ENCODE measurements at regions not wholly inside any gene's neighbourhood (a gene's known extent, or its start where the extent isn't known, plus 50 kb on each side); places are given as distances from the start of the nearest gene placed in this dataset.

- TF ChIP-seq BCLAF1 (IDR thresholded peaks at IDR 0.05): no peak
- no peak for TF ChIP-seq SREBF1 (IDR thresholded peaks at IDR 0.05; ENCODE audit: low read length)
- TF ChIP-seq SMAD1 (IDR thresholded peaks at IDR 0.05; ENCODE audit: low read depth, partially characterized antibody): no peak
- TF ChIP-seq HCFC1 (IDR thresholded peaks at IDR 0.05; ENCODE audit: low read length): no peak
- TF ChIP-seq EZH2 (IDR thresholded peaks at IDR 0.05; ENCODE audit: borderline replicate concordance, control insufficient read depth, low read depth, low read length): no peak
- TF ChIP-seq BMI1 (IDR thresholded peaks at IDR 0.05; ENCODE audit: borderline replicate concordance): no peak
- TF ChIP-seq, protein P1, sequence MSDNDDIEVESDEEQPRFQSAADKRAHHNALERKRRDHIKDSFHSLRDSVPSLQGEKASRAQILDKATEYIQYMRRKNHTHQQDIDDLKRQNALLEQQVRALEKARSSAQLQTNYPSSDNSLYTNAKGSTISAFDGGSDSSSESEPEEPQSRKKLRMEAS (IDR thresholded peaks at IDR 0.05; ENCODE audit: low read depth, low read length): no peak
- TF ChIP-seq RAD21 (IDR thresholded peaks at IDR 0.05; ENCODE audit: insufficient read depth, low read depth, low read length): no peak
- no peak for TF ChIP-seq MEF2B (IDR thresholded peaks at IDR 0.05; ENCODE audit: partially characterized antibody, poor library complexity, severe bottlenecking)
- TF ChIP-seq CREM (IDR thresholded peaks at IDR 0.05; ENCODE audit: low read depth): no peak
Measured at GRCh38 chr20:52256454-52256853, 64.9 kb upstream of the ZFP64 start (continued).

DNA sequence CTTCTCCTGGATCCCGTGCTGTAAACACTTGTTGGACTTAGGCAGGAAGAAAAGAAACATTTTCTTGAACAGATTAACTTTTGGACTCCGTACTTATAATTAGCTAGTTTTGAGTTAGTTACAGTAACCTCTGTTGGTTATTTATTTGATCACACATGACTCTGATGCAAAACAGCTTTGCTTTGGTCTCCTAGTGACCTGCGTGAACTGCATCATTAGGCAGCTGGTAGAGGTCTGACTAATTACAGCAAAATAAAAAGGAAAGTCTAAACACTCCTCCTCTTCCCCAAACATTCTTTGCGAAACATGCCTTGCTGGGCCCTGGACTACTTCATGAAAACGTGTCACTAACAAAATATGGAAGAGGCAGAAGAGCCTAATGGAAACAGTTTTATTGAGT is 61.1 kb upstream of the ZFP64 start:
- ChIA-PET RAD21 (ENCODE audit: unreplicated experiment) (no interaction called here), POLR2A (no interaction called here), SMC1A (ENCODE audit: uncharacterized antibody, unreplicated experiment) (interaction anchor here (0.9 kb wide), 1 partner anchor 10 kb away, joined by 5 read pairs; no protein-coding TSS in a partner anchor), CTCF (interaction anchor here (1.2 kb wide), 1 partner anchor 124 kb away, joined by 3 read pairs; no protein-coding TSS in a partner anchor)
- DNase-seq (ENCODE audit: low read depth, low spot score): no peak
- peaks cover 0 to 1% of the 10 kb centered on the region in 2 experiments; a peak in 2 of 4 replicates for H3K27me3 ChIP-seq (replicated peaks in 1 of 2; ENCODE audit: control insufficient read depth in 2 of 2, insufficient read depth in 2 of 2, low read length in 1 of 2)
- H3K36me3 ChIP-seq (ENCODE audit: control insufficient read depth in 2 of 2, insufficient read depth in 2 of 2, low read length in 1 of 2): no peaks in the 10 kb centered on the region
- no peak overlapping the region for H3K4me2 ChIP-seq (ENCODE audit: control insufficient read depth, insufficient read depth)
- no peak for FAIRE-seq
- intact Hi-C loops (cut with micrococcal nuclease; ENCODE audit: unreplicated experiment) (no loop called here), in situ Hi-C loops (cut with MboI) (no loop called here)
- H3K9ac ChIP-seq (ENCODE audit: control insufficient read depth, insufficient read depth, low read length): no peak overlapping the region
- no peak for ATAC-seq
- no peaks in the 10 kb centered on the region for H3K4me1 ChIP-seq (ENCODE audit: control insufficient read depth, insufficient read depth, low read length)
- BruUV-seq (replicated peaks): no TSS peak
- H4K20me1 ChIP-seq (ENCODE audit: control insufficient read depth, insufficient read depth): no peaks in the 10 kb centered on the region
- H3K27ac ChIP-seq (ENCODE audit: control insufficient read depth, insufficient read depth): no peak overlapping the region
- no peaks in the 10 kb centered on the region for H3K79me2 ChIP-seq (ENCODE audit: control insufficient read depth, insufficient read depth, low read length)
- H3K9me3 ChIP-seq (replicated peaks; ENCODE audit: control insufficient read depth, insufficient read depth, low read length): no peaks in the 10 kb centered on the region
- WGBS (ENCODE audit: insufficient coverage, insufficient replicate concordance, low lambda C conversion rate, missing lambda C conversion rate): 31% methylated on average over 5 of the region's 5 CpGs
- H3K4me3 ChIP-seq: no peak overlapping the region
- no peak overlapping the region for H2AFZ ChIP-seq (ENCODE audit: control insufficient read depth, low read depth, low read length)
- TF ChIP-seq WRNIP1 (IDR thresholded peaks at IDR 0.05; ENCODE audit: borderline replicate concordance, low read depth, low read length) (no peak), E2F8 (IDR thresholded peaks at IDR 0.05; ENCODE audit: low read depth, partially characterized antibody) (no peak), POLR2AphosphoS5 (IDR thresholded peaks at IDR 0.05; ENCODE audit: low read length) (no peak), EP300 (IDR thresholded peaks at IDR 0.05; ENCODE audit: borderline replicate concordance in 1 of 2, control insufficient read depth in 1 of 2, low read depth in 2 of 2, low read length in 2 of 2) (no peak), MLLT1 (IDR thresholded peaks at IDR 0.05) (no peak), IKZF2 (IDR thresholded peaks at IDR 0.05) (no peak), EED (IDR thresholded peaks at IDR 0.05; ENCODE audit: low read depth) (no peak)

All from GM12878 (cell line).